GM21367 (cell line): ENCODE measurements at regions not wholly inside any gene's neighbourhood (a gene's known extent, or its start where the extent isn't known, plus 50 kb on each side); places are given as distances from the start of the nearest gene placed in this dataset.

ENCODE experiments used
- ATAC-seq: cut with Tn5 transposase; IDR thresholded peaks from one replicate; pipeline ENCODE4 v1.9.1; 2021; ENCODE audit not compliant: unreplicated experiment

- ATAC-seq, result no peak
These were observed 67.6 kb downstream of the HTR1A start for GRCh38 chr5:63894690-63895089.

- no peak for ATAC-seq
These were observed 83.5 kb downstream of the HTR1A start for GRCh38 chr5:63878788-63879187.

GRCh38 chr5:63877961-63878360 is 84.3 kb downstream of the HTR1A start:
- no peak for ATAC-seq

GRCh38 chr5:63860379-63860778 is 101.9 kb downstream of the HTR1A start:
- ATAC-seq, result no peak

- no peak for ATAC-seq
These were observed 108.2 kb downstream of the HTR1A start for GRCh38 chr5:63854076-63854475.

GRCh38 chr5:63843190-63843589 is 119.1 kb downstream of the HTR1A start:
- no peak for ATAC-seq

- no peak for ATAC-seq
These were observed 124.8 kb downstream of the HTR1A start for GRCh38 chr5:63837437-63837836.

- no peak for ATAC-seq
These were observed 130.9 kb downstream of the HTR1A start for GRCh38 chr5:63831381-63831780.

GRCh38 chr5:63825984-63826383 is 136.3 kb downstream of the HTR1A start:
- ATAC-seq, result no peak

- no peak for ATAC-seq
These were observed 138.7 kb downstream of the HTR1A start for GRCh38 chr5:63823583-63823982.

- no peak for ATAC-seq
These were observed 139.6 kb downstream of the HTR1A start for GRCh38 chr5:63822614-63823013.

GRCh38 chr5:63820577-63820976 is 141.7 kb downstream of the HTR1A start:
- no peak for ATAC-seq

GRCh38 chr5:63812693-63813092 is 149.6 kb downstream of the HTR1A start:
- no peak for ATAC-seq

GRCh38 chr5:63811961-63812360 is 150.3 kb downstream of the HTR1A start:
- no peak for ATAC-seq

- no peak for ATAC-seq
These were observed 151.0 kb downstream of the HTR1A start for GRCh38 chr5:63811286-63811685.

GRCh38 chr5:63805151-63805550 is 157.1 kb downstream of the HTR1A start:
- no peak for ATAC-seq

GRCh38 chr5:63803165-63803564 is 159.1 kb downstream of the HTR1A start:
- ATAC-seq, result no peak

GRCh38 chr5:63794979-63795378 is 167.3 kb downstream of the HTR1A start:
- ATAC-seq, result no peak

GRCh38 chr5:63794296-63794695 is 167.9 kb downstream of the HTR1A start:
- ATAC-seq, result no peak

- ATAC-seq, result no peak
These were observed 187.3 kb downstream of the HTR1A start for GRCh38 chr5:63774939-63775338.

GRCh38 chr5:63768221-63768620 is 194.0 kb downstream of the HTR1A start:
- ATAC-seq, result no peak

GRCh38 chr5:63760965-63761364 is 201.3 kb downstream of the HTR1A start:
- no peak for ATAC-seq

- no peak for ATAC-seq
These were observed 219.0 kb downstream of the HTR1A start for GRCh38 chr5:63743096-63743798.
